Gastroesophageal sphincter (tissue), 4 donors: ENCODE measurements at regions not wholly inside any gene's neighbourhood (a gene's known extent, or its start where the extent isn't known, plus 50 kb on each side); places are given as distances from the start of the nearest gene placed in this dataset.

Experiments used
- ATAC-seq: fragments of 150-250 bp; one replicate; pipeline ENCODE4 v1.9.1; 2016; ENCODE audit warnings: mild to moderate bottlenecking, moderate library complexity
- H3K27ac ChIP-seq, 4 donors: fragments of 200-600 bp; sonication (generic) in 3 of 4; 1 replicate in 3 of 4; 2 replicates in 1 of 4; pipeline ENCODE4 v1.5.1; 2016 to 2019
- H3K27me3 ChIP-seq: fragments of 200-600 bp; sonication (generic); one replicate; pipeline ENCODE4 v1.5.1; 2019
- H3K36me3 ChIP-seq, 2 donors: fragments of 200-600 bp; sonication (generic); one replicate each; pipeline ENCODE4 v1.5.1; 2019; ENCODE audit warnings: control low read depth in 1 of 2
- H3K4me1 ChIP-seq, 3 donors: fragments of 200-600 bp; sonication (generic); 1 replicate in 2 of 3; 2 replicates in 1 of 3; pipeline ENCODE4 v1.5.1; 2016 to 2019; ENCODE audit warnings: control low read depth in 2 of 3
- H3K4me3 ChIP-seq, 2 donors: fragments of 200-600 bp; sonication (generic); one replicate each; pipeline ENCODE4 v1.5.1; 2019; ENCODE audit warnings: mild to moderate bottlenecking in 1 of 2, moderate library complexity in 1 of 2
- H3K9me3 ChIP-seq, 3 donors: fragments of 200-600 bp; sonication (generic); one replicate each; pipeline ENCODE4 v1.5.1; 2017 to 2019; ENCODE audit warnings: control low read depth in 2 of 3
- CTCF ChIP-seq, 4 experiments: fragments of 200-600 bp in 2 of 4; fragments of 450-650 bp in 2 of 4; sonication (generic) in 1 of 4; IDR thresholded peaks; one replicate each; pipeline ENCODE4 v1.5.1; 2017 to 2019; ENCODE audit warnings: antibody characterized with exemption in 4 of 4, mild to moderate bottlenecking in 2 of 4, moderate library complexity in 2 of 4
- EP300 ChIP-seq: sonication (generic); formaldehyde crosslinking; IDR thresholded peaks from one replicate; pipeline ENCODE4 v1.6.1; 2017; ENCODE audit warnings: antibody characterized with exemption, mild to moderate bottlenecking
- POLR2A ChIP-seq, 2 donors: fragments of 450-650 bp; IDR thresholded peaks; one replicate each; pipeline ENCODE4 v1.6.1; 2017; ENCODE audit warnings: antibody characterized with exemption in 2 of 2, mild to moderate bottlenecking in 2 of 2, moderate library complexity in 1 of 2
- POLR2AphosphoS5 ChIP-seq: sonication (generic); formaldehyde crosslinking; IDR thresholded peaks from one replicate; pipeline ENCODE4 v1.6.1; 2017; ENCODE audit warnings: antibody characterized with exemption
- WGBS, 2 donors: methylation state at CpG; one replicate each; pipeline ENCODE4 v1.1.5; 2018; ENCODE audit warnings: low coverage in 1 of 2; 5-methylcytosine and 5-hydroxymethylcytosine counted together

DNA sequence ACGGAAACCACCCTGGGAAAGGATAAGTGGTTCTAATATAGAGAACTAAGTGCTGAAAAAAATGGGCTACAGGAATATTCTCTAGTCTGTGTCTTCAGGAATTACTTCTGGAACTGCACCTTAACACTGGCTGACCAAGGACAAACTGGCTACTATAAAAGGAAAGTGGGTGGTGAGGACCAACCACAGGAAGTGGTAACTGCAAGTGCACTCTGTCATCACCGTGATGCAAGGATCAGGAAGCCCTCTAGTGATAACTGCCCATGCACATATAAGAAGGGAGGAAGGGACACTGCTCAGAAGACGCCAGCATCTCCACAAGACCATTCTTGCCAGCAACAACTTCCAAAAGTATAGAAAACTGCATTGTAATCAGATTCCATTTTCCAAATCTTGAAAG, 424.4 kb upstream of the RGPD4 start:
- no peaks in the 10 kb centered on the region for H3K36me3 ChIP-seq
- WGBS, 2 donors, result 73 to 79% methylated on average over 3 of the region's 3 CpGs
- no peak overlapping the region for H3K27ac ChIP-seq
- no peak for ATAC-seq
- H3K4me1 ChIP-seq, result no peaks in the 10 kb centered on the region
- no peak overlapping the region for H3K4me3 ChIP-seq
- no peaks in the 10 kb centered on the region for H3K27me3 ChIP-seq
- TF ChIP-seq POLR2A (IDR thresholded peaks at IDR 0.05), result no peak
- no peak for TF ChIP-seq CTCF (IDR thresholded peaks at IDR 0.05)
- no peaks in the 10 kb centered on the region for H3K9me3 ChIP-seq

GRCh38 chr2:107405261-107405660, 421.4 kb upstream of the RGPD4 start:
- ATAC-seq, result no peak
- Histone ChIP-seq H3K9me3 (no peaks in the 10 kb centered on the region), H3K4me3 (no peak overlapping the region), H3K36me3 (no peaks in the 10 kb centered on the region), H3K27ac (no peak overlapping the region), H3K27me3 (no peaks in the 10 kb centered on the region), H3K4me1 (no peaks in the 10 kb centered on the region)
- WGBS, 2 donors, result 84 to 90% methylated on average over 2 of the region's 2 CpGs
- no peak for TF ChIP-seq EP300
- TF ChIP-seq POLR2AphosphoS5, result no peak
- no peak for TF ChIP-seq POLR2A (IDR thresholded peaks at IDR 0.05)
- TF ChIP-seq CTCF (IDR thresholded peaks at IDR 0.05), result no peak

- Histone ChIP-seq H3K9me3 (no peaks in the 10 kb centered on the region), H3K27ac (no peak overlapping the region), H3K4me3 (no peak overlapping the region), H3K27me3 (no peaks in the 10 kb centered on the region), H3K4me1 (no peaks in the 10 kb centered on the region), H3K36me3 (no peaks in the 10 kb centered on the region)
- no peak for ATAC-seq
- TF ChIP-seq EP300 (no peak), CTCF (IDR thresholded peaks at IDR 0.05) (no peak), POLR2A (IDR thresholded peaks at IDR 0.05) (no peak), POLR2AphosphoS5 (no peak)
- 15 to 16% methylated on average over 3 of the region's 3 CpGs for WGBS, 2 donors
Measured at GRCh38 chr2:107407017-107407416, 419.7 kb upstream of the RGPD4 start.

- 53 to 60% methylated on average over 1 to 2 of the region's 2 CpGs for WGBS, 2 donors
- Histone ChIP-seq H3K27me3 (no peaks in the 10 kb centered on the region), H3K4me3 (no peak overlapping the region), H3K4me1 (peaks cover 0 to 7% (median 0%) of the 10 kb centered on the region in 3 donors), H3K27ac (no peak overlapping the region), H3K9me3 (no peaks in the 10 kb centered on the region), H3K36me3 (no peaks in the 10 kb centered on the region)
- no peak for ATAC-seq
- TF ChIP-seq CTCF (IDR thresholded peaks at IDR 0.05) (no peak), POLR2AphosphoS5 (no peak), EP300 (no peak), POLR2A (IDR thresholded peaks at IDR 0.05) (no peak)
Measured at GRCh38 chr2:107407974-107408373, 418.7 kb upstream of the RGPD4 start.

- H3K27ac ChIP-seq, result no peak overlapping the region
- H3K36me3 ChIP-seq, result no peaks in the 10 kb centered on the region
- H3K27me3 ChIP-seq, result no peaks in the 10 kb centered on the region
- peaks cover 0 to 14% (median 0%) of the 10 kb centered on the region in 3 donors for H3K4me1 ChIP-seq
- no peak for ATAC-seq
- no peak for TF ChIP-seq CTCF (IDR thresholded peaks at IDR 0.05)
- TF ChIP-seq POLR2A (IDR thresholded peaks at IDR 0.05), result no peak
- no peak for TF ChIP-seq POLR2AphosphoS5
- TF ChIP-seq EP300, result no peak
- no peak overlapping the region for H3K4me3 ChIP-seq
- 66 to 86% methylated on average over 1 to 2 of the region's 2 CpGs for WGBS, 2 donors
- no peaks in the 10 kb centered on the region for H3K9me3 ChIP-seq
Measured at GRCh38 chr2:107411267-107411666, 415.4 kb upstream of the RGPD4 start.
